ENCODE measurements at regions not wholly inside any gene's neighbourhood (a gene's known extent, or its start where the extent isn't known, plus 50 kb on each side); places are given as distances from the start of the nearest gene placed in this dataset.

DNA sequence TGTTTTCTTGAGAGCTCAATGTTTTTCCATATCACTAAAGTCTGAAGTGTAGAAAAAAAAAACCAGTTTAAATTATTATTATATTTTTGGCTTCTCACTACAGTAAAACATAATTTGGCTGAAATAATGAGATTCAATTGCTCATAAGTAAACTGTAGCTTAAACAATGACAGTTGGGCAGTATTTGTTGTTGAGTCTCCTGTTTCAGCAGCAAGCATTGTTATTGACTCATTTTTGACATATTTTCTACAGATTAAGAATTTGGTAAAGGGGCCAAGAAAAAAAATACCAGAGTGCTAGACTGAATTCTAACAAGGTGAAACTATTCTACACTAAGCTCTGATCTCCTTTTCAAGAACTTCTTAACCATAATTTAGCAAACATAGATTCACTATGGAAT is 2070.4 kb upstream of the CELF4 start:
- H3K9me3 ChIP-seq: no peaks in the 10 kb centered on the region
- no peaks in the 10 kb centered on the region for H3K27me3 ChIP-seq
- TF ChIP-seq, protein P1, sequence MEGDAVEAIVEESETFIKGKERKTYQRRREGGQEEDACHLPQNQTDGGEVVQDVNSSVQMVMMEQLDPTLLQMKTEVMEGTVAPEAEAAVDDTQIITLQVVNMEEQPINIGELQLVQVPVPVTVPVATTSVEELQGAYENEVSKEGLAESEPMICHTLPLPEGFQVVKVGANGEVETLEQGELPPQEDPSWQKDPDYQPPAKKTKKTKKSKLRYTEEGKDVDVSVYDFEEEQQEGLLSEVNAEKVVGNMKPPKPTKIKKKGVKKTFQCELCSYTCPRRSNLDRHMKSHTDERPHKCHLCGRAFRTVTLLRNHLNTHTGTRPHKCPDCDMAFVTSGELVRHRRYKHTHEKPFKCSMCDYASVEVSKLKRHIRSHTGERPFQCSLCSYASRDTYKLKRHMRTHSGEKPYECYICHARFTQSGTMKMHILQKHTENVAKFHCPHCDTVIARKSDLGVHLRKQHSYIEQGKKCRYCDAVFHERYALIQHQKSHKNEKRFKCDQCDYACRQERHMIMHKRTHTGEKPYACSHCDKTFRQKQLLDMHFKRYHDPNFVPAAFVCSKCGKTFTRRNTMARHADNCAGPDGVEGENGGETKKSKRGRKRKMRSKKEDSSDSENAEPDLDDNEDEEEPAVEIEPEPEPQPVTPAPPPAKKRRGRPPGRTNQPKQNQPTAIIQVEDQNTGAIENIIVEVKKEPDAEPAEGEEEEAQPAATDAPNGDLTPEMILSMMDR (IDR thresholded peaks at IDR 0.05): no peak
- no peak for TF ChIP-seq EP300 (IDR thresholded peaks at IDR 0.05)
- no peak for TF ChIP-seq POLR2AphosphoS5 (IDR thresholded peaks at IDR 0.05)
- no peak for TF ChIP-seq POLR2A (IDR thresholded peaks at IDR 0.05)
- no peak overlapping the region for H3K27ac ChIP-seq
- no peak overlapping the region for H3K4me3 ChIP-seq
- DNase-seq (ENCODE audit: low spot score in 2 of 2): no peak
- H3K36me3 ChIP-seq: no peaks in the 10 kb centered on the region
- no peaks in the 10 kb centered on the region for H3K4me1 ChIP-seq

- no peaks in the 10 kb centered on the region for H3K27me3 ChIP-seq
- no peaks in the 10 kb centered on the region for H3K36me3 ChIP-seq
- no peaks in the 10 kb centered on the region for H3K9me3 ChIP-seq
- no peak overlapping the region for H3K4me3 ChIP-seq
- TF ChIP-seq, protein P1 (IDR thresholded peaks at IDR 0.05): no peak
- no peak for TF ChIP-seq EP300 (IDR thresholded peaks at IDR 0.05)
- no peak for TF ChIP-seq POLR2A (IDR thresholded peaks at IDR 0.05)
- TF ChIP-seq POLR2AphosphoS5 (IDR thresholded peaks at IDR 0.05): no peak
- DNase-seq (ENCODE audit: low spot score in 2 of 2): no peak
- H3K27ac ChIP-seq: no peak overlapping the region
- no peaks in the 10 kb centered on the region for H3K4me1 ChIP-seq
Observed at GRCh38 chr18:39635192-39635591, 2069.6 kb upstream of the CELF4 start.

DNA sequence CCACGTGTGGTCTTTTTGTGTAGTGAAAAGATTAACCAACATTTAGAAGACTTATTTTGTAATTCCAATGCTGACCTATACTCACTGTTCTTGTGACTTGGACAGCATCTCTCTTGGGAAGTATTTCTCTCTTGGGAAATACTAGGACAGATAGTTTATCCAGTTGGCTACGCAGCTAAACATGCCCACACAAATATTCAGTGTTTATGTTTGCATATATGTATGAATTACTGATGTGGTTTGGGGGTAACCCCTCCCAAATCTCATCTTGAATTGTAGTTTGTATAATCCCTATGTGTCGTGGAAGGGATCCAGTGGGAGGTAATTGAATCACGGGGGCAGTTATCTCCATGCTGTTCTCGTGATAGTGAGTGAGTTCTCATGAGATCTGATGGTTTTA is 2062.3 kb upstream of the CELF4 start:
- TF ChIP-seq, protein P1 (IDR thresholded peaks at IDR 0.05): no peak
- TF ChIP-seq POLR2A (IDR thresholded peaks at IDR 0.05) (no peak), POLR2AphosphoS5 (IDR thresholded peaks at IDR 0.05) (no peak), EP300 (IDR thresholded peaks at IDR 0.05) (no peak)
- 80% methylated on average over 5 of the region's 5 CpGs for WGBS
- H3K27ac ChIP-seq: no peak overlapping the region
- H3K27me3 ChIP-seq: no peaks in the 10 kb centered on the region
- H3K4me1 ChIP-seq: no peaks in the 10 kb centered on the region
- H3K36me3 ChIP-seq: no peaks in the 10 kb centered on the region
- H3K9me3 ChIP-seq: no peaks in the 10 kb centered on the region
- no peak for DNase-seq (ENCODE audit: low spot score in 2 of 2)
- H3K4me3 ChIP-seq: no peak overlapping the region

GRCh38 chr18:39624961-39625360 is 2059.4 kb upstream of the CELF4 start:
- Histone ChIP-seq H3K4me3 (no peak overlapping the region), H3K36me3 (no peaks in the 10 kb centered on the region), H3K27ac (no peak overlapping the region), H3K9me3 (no peaks in the 10 kb centered on the region), H3K27me3 (no peaks in the 10 kb centered on the region), H3K4me1 (no peaks in the 10 kb centered on the region)
- WGBS: 63% methylated on average over 4 of the region's 4 CpGs
- no peak for DNase-seq (ENCODE audit: low spot score in 2 of 2)
- no peak for TF ChIP-seq EP300 (IDR thresholded peaks at IDR 0.05)

DNA sequence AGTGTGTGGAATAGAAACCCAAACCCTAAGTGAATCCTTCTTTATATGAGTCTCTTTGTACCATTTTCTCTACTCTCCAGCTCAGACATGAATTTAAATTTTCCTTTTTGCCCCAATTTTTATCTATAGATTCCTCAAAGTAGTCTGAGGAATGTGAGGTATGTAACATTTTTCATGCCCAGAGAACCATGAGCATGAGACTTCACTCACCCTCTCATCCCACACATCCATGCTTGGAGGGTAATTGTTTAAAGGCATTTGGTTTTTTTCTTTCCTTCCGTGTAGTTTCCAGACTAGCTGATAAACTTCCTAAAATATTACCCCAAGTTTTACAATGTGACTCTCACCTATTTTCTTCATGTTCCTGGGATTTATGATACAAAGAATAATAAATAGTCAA is 2056.8 kb upstream of the CELF4 start:
- no peak overlapping the region for H3K27ac ChIP-seq
- DNase-seq (ENCODE audit: low spot score in 2 of 2): no peak
- TF ChIP-seq EP300 (IDR thresholded peaks at IDR 0.05) (no peak), POLR2AphosphoS5 (IDR thresholded peaks at IDR 0.05) (no peak), POLR2A (IDR thresholded peaks at IDR 0.05) (no peak)
- TF ChIP-seq, protein P1 (IDR thresholded peaks at IDR 0.05): no peak

GRCh38 chr18:39620551-39621168 is 2055.1 kb upstream of the CELF4 start:
- H3K36me3 ChIP-seq: no peaks in the 10 kb centered on the region
- TF ChIP-seq, protein P1 (IDR thresholded peaks at IDR 0.05): no peak
- TF ChIP-seq POLR2A (IDR thresholded peaks at IDR 0.05) (no peak), POLR2AphosphoS5 (IDR thresholded peaks at IDR 0.05) (no peak), EP300 (IDR thresholded peaks at IDR 0.05) (no peak)
- no peaks in the 10 kb centered on the region for H3K4me1 ChIP-seq
- no peaks in the 10 kb centered on the region for H3K9me3 ChIP-seq
- DNase-seq (ENCODE audit: low spot score in 2 of 2): no peak
- no peaks in the 10 kb centered on the region for H3K27me3 ChIP-seq
- WGBS: 76% methylated on average over 2 of the region's 2 CpGs
- no peak overlapping the region for H3K4me3 ChIP-seq
- no peak overlapping the region for H3K27ac ChIP-seq

More for the DNA sequence above, 2056.8 kb upstream of the CELF4 start:
- WGBS: 73% methylated on average over 1 of the region's 1 CpG
- H3K4me1 ChIP-seq: no peaks in the 10 kb centered on the region
- H3K9me3 ChIP-seq: no peaks in the 10 kb centered on the region
- H3K4me3 ChIP-seq: no peak overlapping the region
- H3K27me3 ChIP-seq: no peaks in the 10 kb centered on the region
- H3K36me3 ChIP-seq: no peaks in the 10 kb centered on the region
